ENCODE measurements at regions not wholly inside any gene's neighbourhood (a gene's known extent, or its start where the extent isn't known, plus 50 kb on each side); places are given as distances from the start of the nearest gene placed in this dataset.
"Not testable (repeated sequence)": the region's sequence is repeated elsewhere in the genome, so short reads cannot be mapped to it uniquely, and the experiment has no call there.

DNA sequence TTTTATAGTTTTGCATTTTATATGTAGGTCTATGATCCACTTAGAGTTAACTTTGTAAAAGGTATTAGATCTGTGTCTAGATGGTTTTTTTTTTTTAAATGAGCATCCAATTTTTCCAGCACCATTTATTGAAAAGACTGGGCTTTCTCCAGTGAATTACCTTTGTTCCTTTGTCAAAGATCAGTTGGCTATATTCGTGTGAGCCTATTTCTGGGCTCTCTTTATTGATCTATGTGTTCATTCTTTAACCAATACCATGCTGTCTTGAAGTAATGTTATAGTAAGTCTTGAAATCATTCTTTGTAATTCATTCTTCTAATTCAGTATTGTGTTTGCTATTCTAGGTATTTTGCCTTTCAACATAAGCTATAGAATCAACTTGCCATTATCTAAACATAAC, 165.4 kb upstream of the ARPP21 start:
- no peak for DNase-seq (ENCODE audit: low read depth, low spot score)
- H3K4me3 ChIP-seq (ENCODE audit: low read depth, low read length), result no peak overlapping the region
- no peak for TF ChIP-seq CTCF (IDR thresholded peaks at IDR 0.05; ENCODE audit: low read depth, low read length)
- in situ Hi-C loops (cut with HindIII; ENCODE audit: low sequenced_read_pairs), result no loop called here

GRCh38 chr3:35482566-35482965, 156.8 kb upstream of the ARPP21 start:
- in situ Hi-C loops (cut with HindIII; ENCODE audit: low sequenced_read_pairs); DNase-seq (ENCODE audit: low read depth, low spot score); H3K4me3 ChIP-seq (ENCODE audit: low read depth, low read length): not testable (repeated sequence)

- TF ChIP-seq CTCF (IDR thresholded peaks at IDR 0.05; ENCODE audit: low read depth, low read length), result no peak
- no peak for DNase-seq (ENCODE audit: low read depth, low spot score)
- no peak overlapping the region for H3K4me3 ChIP-seq (ENCODE audit: low read depth, low read length)
- in situ Hi-C loops (cut with HindIII; ENCODE audit: low sequenced_read_pairs), result no loop called here
Measured at GRCh38 chr3:35483131-35483530, 156.2 kb upstream of the ARPP21 start.

GRCh38 chr3:35484929-35485530, 154.3 kb upstream of the ARPP21 start:
- DNase-seq (ENCODE audit: low read depth, low spot score), result peak; percentile 5
- no peak overlapping the region for H3K4me3 ChIP-seq (ENCODE audit: low read depth, low read length)
- in situ Hi-C loops (cut with HindIII; ENCODE audit: low sequenced_read_pairs), result no loop called here
- TF ChIP-seq CTCF (IDR thresholded peaks at IDR 0.05; ENCODE audit: low read depth, low read length), result no peak

DNA sequence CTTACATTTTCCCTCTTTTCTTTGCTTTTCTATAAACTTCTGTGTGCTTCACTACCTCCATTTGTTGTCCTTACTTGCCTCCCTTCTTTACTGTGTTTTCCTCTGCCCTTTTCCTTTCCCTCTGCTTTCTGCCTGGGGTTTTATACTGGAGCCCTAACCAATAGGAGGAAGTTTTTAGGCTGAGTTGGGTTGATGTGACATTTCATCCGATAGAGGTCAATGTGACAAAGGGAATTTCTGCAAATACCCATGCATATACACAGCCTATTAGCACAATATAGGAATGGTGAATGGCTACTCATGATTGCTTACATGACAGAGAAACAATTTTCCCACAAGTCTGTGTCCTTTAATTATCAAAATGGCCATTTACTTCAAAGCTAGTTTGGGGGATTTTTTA, 153.0 kb upstream of the ARPP21 start:
- in situ Hi-C loops (cut with HindIII; ENCODE audit: low sequenced_read_pairs), result no loop called here
- no peak overlapping the region for H3K4me3 ChIP-seq (ENCODE audit: low read depth, low read length)
- no peak for TF ChIP-seq CTCF (IDR thresholded peaks at IDR 0.05; ENCODE audit: low read depth, low read length)
- no peak for DNase-seq (ENCODE audit: low read depth, low spot score)

GRCh38 chr3:35487376-35487775, 151.9 kb upstream of the ARPP21 start:
- no peak for TF ChIP-seq CTCF (IDR thresholded peaks at IDR 0.05; ENCODE audit: low read depth, low read length)
- in situ Hi-C loops (cut with HindIII; ENCODE audit: low sequenced_read_pairs), result no loop called here
- DNase-seq (ENCODE audit: low read depth, low spot score), result no peak
- H3K4me3 ChIP-seq (ENCODE audit: low read depth, low read length), result no peak overlapping the region

DNA sequence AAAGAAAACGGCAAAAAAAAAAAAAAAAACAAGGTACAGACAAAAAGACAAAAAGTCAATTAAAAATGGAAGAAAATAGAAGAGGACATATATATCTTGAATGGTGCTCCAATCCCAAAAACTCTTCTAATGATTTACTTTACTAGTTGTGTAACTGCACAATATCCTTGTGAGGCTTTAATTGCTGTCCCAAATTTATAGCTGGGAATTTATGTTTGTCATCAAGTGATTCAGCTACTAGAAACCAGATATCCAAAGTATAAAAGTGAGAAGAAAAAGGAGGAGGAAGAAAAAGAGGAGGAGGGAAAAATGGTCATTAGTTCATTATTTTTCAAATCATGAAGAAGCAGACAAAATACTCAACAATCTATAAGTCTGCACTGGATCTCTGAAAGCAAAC, 150.8 kb upstream of the ARPP21 start:
- in situ Hi-C loops (cut with HindIII; ENCODE audit: low sequenced_read_pairs), result no loop called here
- no peak for TF ChIP-seq CTCF (IDR thresholded peaks at IDR 0.05; ENCODE audit: low read depth, low read length)
- DNase-seq (ENCODE audit: low read depth, low spot score), result no peak
- no peak overlapping the region for H3K4me3 ChIP-seq (ENCODE audit: low read depth, low read length)
